Ascending aorta (tissue), 2 donors: ENCODE measurements at regions not wholly inside any gene's neighbourhood (a gene's known extent, or its start where the extent isn't known, plus 50 kb on each side); places are given as distances from the start of the nearest gene placed in this dataset.

ENCODE experiments used
- DNase-seq, 2 donors: peaks; one replicate each; pipeline ENCODE4 v3.0.0-alpha.2; 2019; ENCODE audit warnings: low spot score in 2 of 2
- H3K27ac ChIP-seq, 2 donors: fragments of 200-600 bp; sonication (generic); one replicate each; pipeline ENCODE4 v1.5.1; 2016 to 2017; ENCODE audit warnings: mild to moderate bottlenecking in 1 of 2
- H3K27me3 ChIP-seq: fragments of 200-600 bp; sonication (generic); one replicate; pipeline ENCODE4 v1.5.1; 2017
- H3K36me3 ChIP-seq, 2 donors: fragments of 200-600 bp; sonication (generic); one replicate each; pipeline ENCODE4 v1.5.1; 2016
- H3K4me1 ChIP-seq, 2 donors: fragments of 200-600 bp; sonication (generic); one replicate each; pipeline ENCODE4 v1.5.1; 2016 to 2017; ENCODE audit warnings: mild to moderate bottlenecking in 1 of 2
- H3K4me3 ChIP-seq, 2 donors: fragments of 200-600 bp; sonication (generic); one replicate each; pipeline ENCODE4 v1.5.1; 2016 to 2017; ENCODE audit warnings: mild to moderate bottlenecking in 1 of 2
- H3K9me3 ChIP-seq, 2 donors: fragments of 200-600 bp; sonication (generic); one replicate each; pipeline ENCODE4 v1.5.1; 2016
- intact Hi-C: fragments of 100-400 bp; cut with DNase I; formaldehyde crosslinking; loops from one replicate; pipeline ENCODE4 v1.15.1; 2023
- TF ChIP-seq, protein P1 (sequence below), 3 experiments: fragments of 200-600 bp in 2 of 3; fragments of 450-650 bp in 1 of 3; sonication (generic) in 2 of 3; IDR thresholded peaks; one replicate each; pipeline ENCODE4 v1.5.1; 2016 to 2019; ENCODE audit warnings: antibody characterized with exemption in 3 of 3, mild to moderate bottlenecking in 1 of 3, moderate library complexity in 1 of 3

DNA sequence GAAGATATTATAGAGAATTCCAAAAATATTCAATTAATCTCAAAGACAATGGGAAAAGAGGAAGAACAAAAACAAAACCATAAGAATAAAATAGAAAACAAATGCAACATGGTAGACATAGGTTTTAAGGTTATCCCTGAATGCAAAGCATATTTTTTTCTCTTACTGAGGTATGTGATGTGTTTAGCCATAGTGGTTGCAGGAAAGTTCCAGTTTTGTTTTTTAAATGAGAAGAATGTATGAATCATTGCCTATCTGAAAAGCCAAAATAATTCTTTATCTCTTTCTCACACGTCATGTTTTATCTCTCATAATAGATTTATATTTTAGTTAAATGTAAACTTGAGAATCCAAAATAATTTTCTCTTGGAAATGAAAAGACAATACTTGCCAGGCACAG, 2591.7 kb upstream of the PCDH20 start:
- H3K27ac ChIP-seq, result no peak overlapping the region
- no peaks in the 10 kb centered on the region for H3K4me1 ChIP-seq
- intact Hi-C loops, result no loop called here
- TF ChIP-seq, protein P1, sequence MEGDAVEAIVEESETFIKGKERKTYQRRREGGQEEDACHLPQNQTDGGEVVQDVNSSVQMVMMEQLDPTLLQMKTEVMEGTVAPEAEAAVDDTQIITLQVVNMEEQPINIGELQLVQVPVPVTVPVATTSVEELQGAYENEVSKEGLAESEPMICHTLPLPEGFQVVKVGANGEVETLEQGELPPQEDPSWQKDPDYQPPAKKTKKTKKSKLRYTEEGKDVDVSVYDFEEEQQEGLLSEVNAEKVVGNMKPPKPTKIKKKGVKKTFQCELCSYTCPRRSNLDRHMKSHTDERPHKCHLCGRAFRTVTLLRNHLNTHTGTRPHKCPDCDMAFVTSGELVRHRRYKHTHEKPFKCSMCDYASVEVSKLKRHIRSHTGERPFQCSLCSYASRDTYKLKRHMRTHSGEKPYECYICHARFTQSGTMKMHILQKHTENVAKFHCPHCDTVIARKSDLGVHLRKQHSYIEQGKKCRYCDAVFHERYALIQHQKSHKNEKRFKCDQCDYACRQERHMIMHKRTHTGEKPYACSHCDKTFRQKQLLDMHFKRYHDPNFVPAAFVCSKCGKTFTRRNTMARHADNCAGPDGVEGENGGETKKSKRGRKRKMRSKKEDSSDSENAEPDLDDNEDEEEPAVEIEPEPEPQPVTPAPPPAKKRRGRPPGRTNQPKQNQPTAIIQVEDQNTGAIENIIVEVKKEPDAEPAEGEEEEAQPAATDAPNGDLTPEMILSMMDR (IDR thresholded peaks at IDR 0.05), result no peak
- no peaks in the 10 kb centered on the region for H3K9me3 ChIP-seq
- no peaks in the 10 kb centered on the region for H3K36me3 ChIP-seq
- no peak overlapping the region for H3K4me3 ChIP-seq
- no peaks in the 10 kb centered on the region for H3K27me3 ChIP-seq
- no peak for DNase-seq

DNA sequence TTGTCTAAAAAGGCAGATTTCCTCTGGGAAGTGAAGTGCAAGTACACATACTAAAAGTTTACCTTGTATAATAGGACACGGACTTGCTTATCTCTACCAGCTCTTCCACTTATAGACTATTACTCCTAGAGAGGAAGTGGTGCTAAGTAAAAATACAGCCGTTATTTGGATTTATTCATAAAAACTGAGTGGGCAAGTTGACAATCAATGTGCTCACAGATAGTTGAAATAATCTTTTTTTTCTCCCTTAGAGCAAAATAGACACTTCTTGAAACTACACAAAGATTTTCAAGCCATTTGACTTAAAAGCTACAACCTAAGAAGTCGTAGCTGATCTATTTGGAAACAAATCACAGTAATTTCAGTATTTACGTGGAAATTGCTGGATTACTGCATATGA, 2584.7 kb upstream of the PCDH20 start:
- no peak overlapping the region for H3K4me3 ChIP-seq
- H3K4me1 ChIP-seq, result no peaks in the 10 kb centered on the region
- no peaks in the 10 kb centered on the region for H3K27me3 ChIP-seq
- no peak overlapping the region for H3K27ac ChIP-seq
- intact Hi-C loops, result no loop called here
- no peak for DNase-seq
- TF ChIP-seq, protein P1 (IDR thresholded peaks at IDR 0.05), result no peak
- H3K36me3 ChIP-seq, result no peaks in the 10 kb centered on the region
- H3K9me3 ChIP-seq, result no peaks in the 10 kb centered on the region

DNA sequence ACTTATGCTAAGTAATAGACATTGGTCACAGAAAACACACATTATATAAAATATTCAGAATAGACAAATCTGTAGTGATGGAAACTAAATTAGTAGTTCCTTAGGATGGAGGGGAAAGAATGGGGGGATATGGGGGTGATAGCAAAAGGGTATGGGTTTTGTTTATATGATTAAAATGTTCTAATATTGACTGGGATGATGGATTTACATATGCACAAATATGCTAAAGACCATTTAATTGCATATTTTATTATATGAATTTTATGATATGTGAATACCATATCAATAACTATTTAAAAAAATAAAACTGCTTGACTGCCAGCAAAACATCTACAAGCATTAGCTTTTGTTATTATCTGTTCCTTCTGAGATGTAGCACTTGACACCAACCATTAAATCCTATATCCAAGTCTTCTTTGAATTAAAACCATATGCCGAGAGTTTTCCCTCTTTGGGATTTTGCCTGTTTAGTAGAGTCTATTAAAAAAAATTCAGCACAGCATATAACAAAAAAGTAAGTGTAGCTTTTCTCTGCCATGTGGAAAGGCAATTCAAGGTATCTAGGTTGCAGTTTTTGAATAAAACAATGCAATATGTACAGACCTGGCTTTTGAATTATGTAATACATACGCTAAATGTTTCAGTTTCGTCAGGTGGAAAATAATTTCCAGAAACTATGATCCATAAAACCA, 2584.1 kb upstream of the PCDH20 start:
- no peaks in the 10 kb centered on the region for H3K36me3 ChIP-seq
- H3K4me3 ChIP-seq, result no peak overlapping the region
- TF ChIP-seq, protein P1 (IDR thresholded peaks at IDR 0.05), result no peak
- H3K27ac ChIP-seq, result no peak overlapping the region
- no peaks in the 10 kb centered on the region for H3K4me1 ChIP-seq
- no peaks in the 10 kb centered on the region for H3K27me3 ChIP-seq
- intact Hi-C loops, result no loop called here
- no peaks in the 10 kb centered on the region for H3K9me3 ChIP-seq
- no peak for DNase-seq

GRCh38 chr13:63983366-63983765, 2567.7 kb upstream of the PCDH20 start:
- Histone ChIP-seq H3K36me3 (no peaks in the 10 kb centered on the region), H3K9me3 (no peaks in the 10 kb centered on the region), H3K4me1 (no peaks in the 10 kb centered on the region), H3K27ac (no peak overlapping the region), H3K27me3 (no peaks in the 10 kb centered on the region), H3K4me3 (no peak overlapping the region)
- DNase-seq, result no peak
- TF ChIP-seq, protein P1 (IDR thresholded peaks at IDR 0.05), result no peak
- intact Hi-C loops, result no loop called here

DNA sequence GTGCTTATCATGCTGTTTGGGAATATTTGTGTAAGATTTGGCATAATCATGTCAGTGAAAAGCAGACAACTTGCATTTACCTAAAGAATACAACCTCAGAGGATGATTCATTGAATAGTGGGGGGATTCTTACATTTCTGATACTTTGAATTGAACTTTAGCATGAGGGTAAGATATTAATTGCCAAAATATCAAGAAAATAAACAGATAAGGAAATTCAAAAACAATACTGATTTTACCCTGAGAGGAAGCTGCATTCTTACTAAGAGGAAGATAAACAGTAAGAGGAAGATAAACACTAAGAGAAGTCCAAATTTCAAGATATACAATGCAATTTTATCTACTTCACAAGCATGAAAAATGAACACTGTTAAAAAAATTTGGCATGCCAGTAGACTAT, 2564.3 kb upstream of the PCDH20 start:
- Histone ChIP-seq H3K4me3 (no peak overlapping the region), H3K27ac (no peak overlapping the region), H3K27me3 (no peaks in the 10 kb centered on the region), H3K36me3 (no peaks in the 10 kb centered on the region), H3K9me3 (no peaks in the 10 kb centered on the region), H3K4me1 (no peaks in the 10 kb centered on the region)
- TF ChIP-seq, protein P1 (IDR thresholded peaks at IDR 0.05), result no peak
- DNase-seq, result no peak
- intact Hi-C loops, result no loop called here

DNA sequence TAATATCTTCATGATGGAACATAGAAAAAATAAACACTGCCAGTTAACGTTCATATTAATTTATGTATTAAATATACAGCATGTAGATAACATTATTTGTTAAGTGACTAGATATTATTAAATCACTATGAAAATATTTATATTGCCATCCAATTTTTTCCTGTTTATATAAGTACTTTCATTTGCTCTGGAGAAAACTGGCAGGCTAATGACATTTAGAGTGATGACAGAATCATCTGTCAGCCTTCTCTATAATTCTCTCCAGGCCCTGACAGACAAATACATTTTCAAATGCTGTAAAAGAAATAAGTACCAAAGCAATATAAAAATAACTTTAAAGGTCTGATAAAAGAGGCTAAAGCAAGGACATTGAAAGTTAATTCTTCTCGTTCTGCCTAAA, 2556.7 kb upstream of the PCDH20 start:
- no peak overlapping the region for H3K27ac ChIP-seq
- TF ChIP-seq, protein P1 (IDR thresholded peaks at IDR 0.05), result no peak
- no peaks in the 10 kb centered on the region for H3K27me3 ChIP-seq
- intact Hi-C loops, result no loop called here
- H3K4me1 ChIP-seq, result no peaks in the 10 kb centered on the region
- DNase-seq, result no peak
- no peak overlapping the region for H3K4me3 ChIP-seq
- no peaks in the 10 kb centered on the region for H3K9me3 ChIP-seq
- H3K36me3 ChIP-seq, result no peaks in the 10 kb centered on the region
